Breast epithelium (tissue), 4 donors: ENCODE measurements at regions not wholly inside any gene's neighbourhood (a gene's known extent, or its start where the extent isn't known, plus 50 kb on each side); places are given as distances from the start of the nearest gene placed in this dataset.

Source experiments
- DNase-seq, 2 donors: peaks; one replicate each; pipeline ENCODE4 v3.0.0-alpha.2; 2019; ENCODE audit warnings: low spot score in 2 of 2
- H3K27ac ChIP-seq, 2 donors: fragments of 200-600 bp; sonication (generic) in 1 of 2; one replicate each; pipeline ENCODE4 v1.5.1; 2016 to 2019; ENCODE audit warnings: mild to moderate bottlenecking in 1 of 2
- H3K27me3 ChIP-seq, 2 donors: fragments of 200-600 bp; sonication (generic) in 1 of 2; one replicate each; pipeline versions ENCODE4 v1.5.1 to v1.6.0; 2017 to 2019; ENCODE audit warnings: control low read depth in 1 of 2, mild to moderate bottlenecking in 1 of 2
- H3K36me3 ChIP-seq: fragments of 200-600 bp; one replicate; pipeline ENCODE4 v1.5.1; 2019
- H3K4me1 ChIP-seq, 2 donors: fragments of 200-600 bp; sonication (generic); one replicate each; pipeline ENCODE4 v1.5.1; 2016 to 2019; ENCODE audit warnings: control low read depth in 1 of 2
- H3K4me3 ChIP-seq, 3 donors: fragments of 200-600 bp; sonication (generic); 1 replicate in 2 of 3; 2 replicates in 1 of 3; pipeline ENCODE4 v1.5.1; 2016 to 2019; ENCODE audit warnings: mild to moderate bottlenecking in 3 of 3, moderate library complexity in 2 of 3
- H3K9me3 ChIP-seq, 2 donors: fragments of 200-600 bp; sonication (generic) in 1 of 2; one replicate each; pipeline ENCODE4 v1.5.1; 2016 to 2019; ENCODE audit warnings: control low read depth in 1 of 2
- POLR2A ChIP-seq: fragments of 450-650 bp; IDR thresholded peaks from one replicate; pipeline ENCODE4 v1.6.1; 2016; ENCODE audit warnings: antibody characterized with exemption, mild to moderate bottlenecking, moderate library complexity
- POLR2AphosphoS5 ChIP-seq, 3 donors: sonication (generic); formaldehyde crosslinking; IDR thresholded peaks; one replicate each; pipeline ENCODE4 v1.6.1; 2017; ENCODE audit warnings: antibody characterized with exemption in 3 of 3
- intact Hi-C: fragments of 100-400 bp; cut with DNase I; formaldehyde crosslinking; loops from one replicate; pipeline ENCODE4 v1.15.1; 2023; ENCODE audit warnings: low total_unique reads
- TF ChIP-seq, protein P1 (sequence below), 3 donors: fragments of 450-650 bp; IDR thresholded peaks; one replicate each; pipeline ENCODE4 v1.5.1; 2016 to 2017; ENCODE audit warnings: antibody characterized with exemption in 3 of 3, mild to moderate bottlenecking in 3 of 3, moderate library complexity in 3 of 3

DNA sequence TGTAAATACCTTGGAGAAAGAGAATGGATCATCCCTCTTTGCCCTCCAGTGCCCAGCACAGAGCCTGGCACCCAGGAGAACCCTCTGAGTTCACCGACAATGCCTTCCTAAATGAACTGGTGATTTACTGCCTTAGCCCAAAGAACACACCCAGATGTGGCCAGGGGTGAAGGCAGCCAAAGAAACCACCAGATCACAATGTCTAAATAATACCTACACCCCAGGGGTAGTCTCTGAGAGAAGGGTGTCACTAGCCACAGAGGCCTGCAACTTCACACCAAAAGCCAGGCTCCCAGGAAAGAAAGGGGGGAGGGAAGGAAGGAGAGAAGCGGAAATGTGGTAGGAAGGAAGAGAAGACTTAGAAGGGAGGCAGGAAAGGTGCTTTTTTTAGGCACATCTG, 65.7 kb downstream of the RPL27A start:
- TF ChIP-seq POLR2A (no peak), POLR2AphosphoS5 (IDR thresholded peaks at IDR 0.05) (no peak)
- TF ChIP-seq, protein P1, sequence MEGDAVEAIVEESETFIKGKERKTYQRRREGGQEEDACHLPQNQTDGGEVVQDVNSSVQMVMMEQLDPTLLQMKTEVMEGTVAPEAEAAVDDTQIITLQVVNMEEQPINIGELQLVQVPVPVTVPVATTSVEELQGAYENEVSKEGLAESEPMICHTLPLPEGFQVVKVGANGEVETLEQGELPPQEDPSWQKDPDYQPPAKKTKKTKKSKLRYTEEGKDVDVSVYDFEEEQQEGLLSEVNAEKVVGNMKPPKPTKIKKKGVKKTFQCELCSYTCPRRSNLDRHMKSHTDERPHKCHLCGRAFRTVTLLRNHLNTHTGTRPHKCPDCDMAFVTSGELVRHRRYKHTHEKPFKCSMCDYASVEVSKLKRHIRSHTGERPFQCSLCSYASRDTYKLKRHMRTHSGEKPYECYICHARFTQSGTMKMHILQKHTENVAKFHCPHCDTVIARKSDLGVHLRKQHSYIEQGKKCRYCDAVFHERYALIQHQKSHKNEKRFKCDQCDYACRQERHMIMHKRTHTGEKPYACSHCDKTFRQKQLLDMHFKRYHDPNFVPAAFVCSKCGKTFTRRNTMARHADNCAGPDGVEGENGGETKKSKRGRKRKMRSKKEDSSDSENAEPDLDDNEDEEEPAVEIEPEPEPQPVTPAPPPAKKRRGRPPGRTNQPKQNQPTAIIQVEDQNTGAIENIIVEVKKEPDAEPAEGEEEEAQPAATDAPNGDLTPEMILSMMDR (IDR thresholded peaks at IDR 0.05): no peak
- Histone ChIP-seq H3K4me1 (no peaks in the 10 kb centered on the region), H3K27ac (no peak overlapping the region), H3K36me3 (no peaks in the 10 kb centered on the region), H3K4me3 (no peak overlapping the region), H3K27me3 (no peaks in the 10 kb centered on the region), H3K9me3 (peaks cover 3 to 7% of the 10 kb centered on the region in 2 donors)
- no peak for DNase-seq
- intact Hi-C loops: no loop called here

DNA sequence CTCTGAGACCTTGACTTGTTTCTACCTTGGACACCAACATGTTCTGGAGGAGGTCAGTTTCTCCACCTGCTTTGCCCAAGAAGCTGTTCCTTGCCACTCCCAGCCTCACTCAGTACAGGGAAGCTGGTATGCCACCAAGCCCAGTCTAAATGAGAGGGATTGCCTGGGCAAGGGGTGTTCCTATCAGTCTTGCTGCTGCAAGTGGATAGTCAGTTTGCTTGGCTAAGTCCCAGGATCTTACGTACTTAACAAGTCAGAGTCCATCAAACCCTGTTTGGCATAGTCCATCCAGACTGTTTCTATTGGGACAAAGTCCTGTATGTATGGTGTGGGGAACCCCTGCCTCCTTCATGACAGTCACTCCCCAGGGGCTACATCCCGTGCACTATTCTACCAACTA, 66.6 kb downstream of the RPL27A start:
- Histone ChIP-seq H3K27ac (no peak overlapping the region), H3K4me1 (no peaks in the 10 kb centered on the region), H3K9me3 (peaks cover 3 to 11% of the 10 kb centered on the region in 2 donors), H3K36me3 (no peaks in the 10 kb centered on the region), H3K4me3 (no peak overlapping the region), H3K27me3 (no peaks in the 10 kb centered on the region)
- DNase-seq: no peak
- intact Hi-C loops: no loop called here
- TF ChIP-seq, protein P1 (IDR thresholded peaks at IDR 0.05): no peak
- TF ChIP-seq POLR2AphosphoS5 (IDR thresholded peaks at IDR 0.05) (no peak), POLR2A (no peak)

DNA sequence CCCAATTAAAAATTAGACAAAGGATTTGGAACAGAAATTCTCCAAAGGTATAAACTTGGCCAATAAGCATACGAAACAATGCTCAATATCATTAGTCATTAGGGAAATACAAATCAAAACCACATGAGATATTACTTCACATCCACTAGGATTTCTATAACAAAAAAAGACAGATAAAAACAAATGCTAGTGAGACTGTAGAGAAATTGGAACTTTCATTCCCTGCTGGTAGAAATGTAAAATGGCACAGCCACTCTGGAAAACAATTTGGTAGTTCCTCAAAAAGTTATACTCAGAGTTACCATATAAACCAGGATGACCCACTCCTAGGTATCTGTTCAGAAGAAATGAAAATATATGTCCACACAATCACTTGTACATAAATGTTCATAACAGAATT, 71.6 kb downstream of the RPL27A start:
- H3K4me1 ChIP-seq: no peaks in the 10 kb centered on the region
- no peaks in the 10 kb centered on the region for H3K36me3 ChIP-seq
- intact Hi-C loops: no loop called here
- no peak for DNase-seq
- peaks cover 3 to 11% of the 10 kb centered on the region in 2 donors for H3K9me3 ChIP-seq
- peak overlapping the region in 1 of 2 donors; percentile 66 for H3K27ac ChIP-seq
- no peak overlapping the region for H3K4me3 ChIP-seq
- no peaks in the 10 kb centered on the region for H3K27me3 ChIP-seq
- TF ChIP-seq, protein P1 (IDR thresholded peaks at IDR 0.05): peak in 1 of 3 donors; percentile 45
- no peak for TF ChIP-seq POLR2A

DNA sequence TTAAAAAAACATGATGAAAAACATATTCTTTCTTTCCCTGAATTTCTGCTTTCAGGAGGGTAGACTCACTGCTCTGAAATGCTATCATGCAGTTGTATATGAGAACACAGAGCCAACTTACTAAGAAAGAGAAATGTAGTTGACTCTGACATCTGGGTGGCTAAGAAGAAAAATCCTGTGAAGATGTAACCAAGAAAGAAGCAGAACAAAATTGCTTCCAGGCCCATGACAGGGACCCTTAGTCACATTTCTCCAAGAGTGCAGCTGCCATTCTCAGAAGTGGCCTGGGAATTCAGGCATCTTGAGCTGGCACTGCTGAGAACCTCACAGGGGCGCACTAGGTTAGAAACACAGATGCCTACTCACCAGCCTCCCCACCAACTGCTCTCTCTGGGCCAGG, 73.6 kb downstream of the RPL27A start:
- Histone ChIP-seq H3K36me3 (no peaks in the 10 kb centered on the region), H3K4me1 (peaks cover 8 to 10% of the 10 kb centered on the region in 2 donors), H3K9me3 (peaks cover 3 to 11% of the 10 kb centered on the region in 2 donors), H3K27ac (peak overlapping the region; percentile 3 to 66), H3K4me3 (no peak overlapping the region), H3K27me3 (no peaks in the 10 kb centered on the region)
- DNase-seq: no peak
- intact Hi-C loops: no loop called here
- TF ChIP-seq POLR2AphosphoS5 (IDR thresholded peaks at IDR 0.05): no peak
- no peak for TF ChIP-seq POLR2A
- TF ChIP-seq, protein P1 (IDR thresholded peaks at IDR 0.05): no peak

DNA sequence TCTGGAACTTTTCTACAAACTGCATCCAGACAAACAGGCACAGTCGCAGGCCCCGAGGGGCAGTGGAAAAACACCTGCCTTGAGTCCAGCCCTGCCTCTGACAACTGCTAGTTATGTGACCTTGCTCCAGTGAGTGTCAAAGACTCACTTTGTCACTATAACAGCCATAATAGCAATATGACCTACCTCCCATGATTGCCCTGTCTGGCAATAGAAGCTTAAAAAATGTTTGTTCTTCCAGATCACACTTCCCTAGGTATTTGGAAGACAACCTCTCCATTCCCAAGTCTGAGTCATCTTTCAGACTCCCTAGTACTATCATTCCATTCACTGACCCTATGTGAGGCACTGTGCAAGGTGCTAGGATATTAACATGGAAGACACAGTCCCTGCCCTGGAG, 74.5 kb downstream of the RPL27A start:
- Histone ChIP-seq H3K4me3 (no peak overlapping the region), H3K27ac (peak overlapping the region; percentile 3 to 66), H3K27me3 (no peaks in the 10 kb centered on the region), H3K9me3 (peaks cover 3 to 11% of the 10 kb centered on the region in 2 donors), H3K4me1 (peaks cover 9 to 11% of the 10 kb centered on the region in 2 donors), H3K36me3 (no peaks in the 10 kb centered on the region)
- no peak for TF ChIP-seq POLR2AphosphoS5 (IDR thresholded peaks at IDR 0.05)
- no peak for TF ChIP-seq POLR2A
- TF ChIP-seq, protein P1 (IDR thresholded peaks at IDR 0.05): no peak
- intact Hi-C loops: no loop called here
- no peak for DNase-seq
